Stimulated activated CD4-positive, alpha-beta T cell treated with anti-CD3 and anti-CD28 coated beads, TNF-alpha, amount 100 ng/mL, for 24 hours (primary cell): ENCODE measurements at regions not wholly inside any gene's neighbourhood (a gene's known extent, or its start where the extent isn't known, plus 50 kb on each side); places are given as distances from the start of the nearest gene placed in this dataset.

ENCODE experiments used
- DNase-seq, 3 experiments: peaks; one replicate each; pipeline ENCODE4 v3.0.0-alpha.2; 2020; ENCODE audit warnings: low read depth in 3 of 3

DNA sequence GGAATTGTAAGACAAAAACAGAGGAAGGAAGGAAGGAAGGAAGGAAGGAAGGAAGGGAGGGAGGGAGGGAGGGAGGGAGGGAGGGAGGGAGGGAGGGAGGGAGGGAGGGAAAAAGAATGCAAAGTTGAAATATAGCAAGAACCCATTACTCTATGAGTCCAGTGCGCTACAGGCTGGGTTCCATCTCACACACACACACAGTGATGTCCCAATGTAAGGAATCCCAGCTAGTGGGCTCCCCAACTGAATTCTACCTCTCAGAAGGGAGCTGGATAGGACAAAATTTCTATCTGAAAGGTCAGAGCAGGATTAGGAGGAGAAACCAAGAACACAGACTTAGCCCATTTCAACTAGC is 173.4 kb downstream of the DAD1 start:
- DNase-seq, result no peak

DNA sequence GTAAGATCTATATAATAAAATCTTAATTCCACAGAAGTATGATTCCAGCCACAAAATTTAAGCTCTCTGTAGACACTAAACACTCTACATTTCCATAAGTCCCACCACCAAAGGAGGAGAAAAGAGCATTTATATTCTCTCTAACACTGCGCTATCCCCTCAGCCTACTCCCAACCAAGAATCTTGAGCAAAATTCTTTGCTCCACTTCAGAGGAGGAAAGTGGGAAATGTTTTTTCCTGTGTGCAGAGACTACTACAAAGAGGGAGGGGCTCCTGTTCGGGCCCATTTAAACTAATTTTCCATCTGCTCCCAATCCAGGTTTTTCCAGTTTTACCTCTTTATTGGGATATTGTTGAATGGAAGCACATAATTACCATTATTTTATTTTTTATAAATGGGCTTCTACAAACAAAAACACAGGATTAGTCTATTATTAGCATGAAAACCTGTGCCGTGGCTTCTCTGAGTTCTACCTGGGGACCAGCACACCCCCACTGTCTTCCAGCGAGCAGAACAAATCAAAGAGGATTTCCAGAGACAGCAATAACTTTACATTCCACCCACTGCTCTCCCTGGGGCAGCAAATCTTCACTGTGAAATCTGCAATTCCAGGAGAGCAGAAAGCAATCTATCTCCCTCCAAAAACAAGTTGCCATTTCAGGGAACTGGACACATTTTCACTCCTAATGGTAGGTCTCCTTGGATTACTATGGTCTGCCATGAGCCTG is 174.0 kb downstream of the DAD1 start:
- no peak for DNase-seq

DNA sequence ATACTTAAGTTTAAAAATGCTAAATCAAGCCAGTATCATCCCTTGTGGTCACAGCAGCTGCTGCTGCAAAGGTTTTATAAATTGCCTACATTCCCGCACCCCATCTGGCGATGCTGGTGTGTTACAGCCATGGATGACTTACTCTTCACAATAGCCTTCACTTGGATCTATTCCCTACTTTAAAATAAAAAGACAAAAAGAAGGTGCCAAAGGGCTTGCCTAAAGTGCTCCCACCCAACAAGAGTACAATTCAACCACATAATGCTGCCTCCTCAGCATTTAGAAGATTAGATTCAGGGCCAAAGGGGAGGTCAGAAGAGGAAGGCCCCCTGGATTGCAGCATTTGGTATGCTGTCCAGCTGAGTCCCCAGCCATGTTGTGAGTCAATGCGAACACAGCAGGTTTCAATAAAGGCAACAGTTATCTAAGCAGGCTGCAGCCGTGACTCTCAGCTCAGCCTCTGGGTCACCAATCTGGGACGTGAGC is 176.1 kb downstream of the DAD1 start:
- no peak for DNase-seq

DNA sequence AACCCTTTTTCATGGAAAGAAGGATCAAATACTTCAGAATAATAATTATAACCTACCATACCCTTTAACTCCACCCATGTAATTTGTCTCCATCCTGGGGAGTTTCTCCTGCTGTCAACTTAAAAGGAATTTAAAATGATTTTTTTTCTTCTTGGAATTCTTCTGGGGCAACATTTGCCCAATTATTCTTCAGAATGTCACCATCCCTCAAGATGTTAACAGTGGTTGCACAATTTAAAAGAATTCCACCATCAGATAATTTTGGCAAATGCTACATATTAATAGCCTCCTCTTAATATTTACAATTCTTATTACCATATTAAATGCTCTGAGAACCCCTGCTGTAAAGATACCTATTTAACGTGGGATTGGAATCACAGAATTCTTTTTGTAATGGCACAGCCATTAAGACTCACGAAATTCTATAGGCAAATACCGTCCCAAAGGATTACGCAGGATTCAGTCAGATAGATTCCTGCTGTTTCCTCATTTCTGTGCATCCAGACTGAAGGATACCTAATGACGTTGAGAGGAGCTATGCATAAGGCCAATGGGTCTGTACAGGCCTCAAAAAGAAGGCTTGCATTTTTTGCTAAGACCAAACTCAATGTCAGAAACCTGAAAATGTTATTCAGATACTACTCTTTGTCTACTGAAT is 177.5 kb downstream of the DAD1 start:
- DNase-seq, result no peak

DNA sequence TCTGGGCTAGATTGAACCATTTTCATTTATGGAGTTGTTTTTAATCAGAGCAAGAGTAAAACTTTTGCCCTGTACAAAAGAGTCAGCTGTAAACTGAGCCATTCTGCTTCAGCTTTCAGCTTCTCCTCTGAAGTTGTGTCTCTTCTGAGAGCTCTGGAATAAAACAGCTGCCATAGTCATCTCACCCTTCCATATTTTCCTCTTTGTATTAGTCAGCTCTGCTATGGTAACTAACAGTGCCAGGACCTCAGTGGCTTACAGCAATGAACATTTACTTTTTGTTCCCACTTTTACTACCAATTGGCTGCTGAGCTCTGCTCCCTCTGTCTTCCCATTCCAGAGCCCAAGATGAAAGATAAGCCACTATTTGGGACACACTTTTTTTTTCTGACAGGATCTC is 178.5 kb downstream of the DAD1 start:
- no peak for DNase-seq

DNA sequence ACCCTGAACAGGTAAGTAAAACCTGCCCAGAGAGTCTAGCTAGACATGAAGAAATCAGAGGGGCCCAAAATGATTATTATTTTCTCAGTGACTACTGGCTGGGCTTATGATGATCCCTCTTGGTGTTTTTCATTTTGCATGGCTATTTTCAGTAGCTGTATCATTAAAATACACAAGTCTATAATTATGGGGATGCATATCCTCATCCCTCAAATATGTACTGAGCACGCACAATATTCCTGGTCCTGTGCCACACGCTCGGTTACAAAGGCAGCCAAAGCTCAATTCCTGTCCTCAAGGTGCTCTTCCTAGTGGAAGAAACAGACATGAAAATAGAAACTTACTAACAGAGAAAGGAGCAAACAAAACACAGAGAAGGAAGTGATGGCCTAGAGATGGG is 180.0 kb downstream of the DAD1 start:
- no peak for DNase-seq

DNA sequence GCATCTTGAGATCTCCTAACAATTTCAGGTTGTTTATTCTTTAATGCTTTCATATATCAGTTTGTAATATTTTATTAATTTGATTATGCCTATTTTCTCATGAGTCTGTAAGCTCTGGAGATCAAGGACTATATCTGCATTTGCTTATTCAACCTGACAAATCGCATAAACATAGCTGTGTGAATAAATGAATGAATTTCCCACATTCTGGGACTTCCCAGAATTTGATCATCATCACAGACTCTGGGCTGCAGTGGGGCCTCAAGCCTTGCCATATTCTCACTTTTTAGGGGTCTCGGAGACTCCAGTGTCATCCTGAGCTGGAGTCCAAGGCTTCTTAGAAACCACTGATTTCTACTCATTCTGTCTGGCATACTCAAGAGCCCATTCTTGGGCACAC is 180.5 kb downstream of the DAD1 start:
- DNase-seq, result no peak

DNA sequence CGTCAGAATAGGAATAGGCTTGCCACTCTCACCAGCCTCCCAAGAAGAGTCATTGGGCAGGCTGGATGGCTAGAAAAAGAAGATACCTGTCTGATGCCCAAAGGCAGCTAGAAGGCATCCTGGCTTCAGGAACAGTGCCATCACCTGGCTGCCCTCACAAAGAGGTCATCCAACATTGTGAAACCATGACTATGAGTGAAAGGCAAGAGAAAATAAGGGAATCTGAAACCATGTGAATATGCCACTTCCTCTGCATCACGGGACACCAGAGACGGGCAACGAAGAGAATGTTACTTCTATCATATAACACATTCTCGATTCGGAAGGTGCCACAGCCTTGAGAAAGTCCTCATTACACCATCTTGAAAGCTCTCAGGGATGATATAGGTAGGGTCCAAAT is 182.0 kb downstream of the DAD1 start:
- no peak for DNase-seq

DNA sequence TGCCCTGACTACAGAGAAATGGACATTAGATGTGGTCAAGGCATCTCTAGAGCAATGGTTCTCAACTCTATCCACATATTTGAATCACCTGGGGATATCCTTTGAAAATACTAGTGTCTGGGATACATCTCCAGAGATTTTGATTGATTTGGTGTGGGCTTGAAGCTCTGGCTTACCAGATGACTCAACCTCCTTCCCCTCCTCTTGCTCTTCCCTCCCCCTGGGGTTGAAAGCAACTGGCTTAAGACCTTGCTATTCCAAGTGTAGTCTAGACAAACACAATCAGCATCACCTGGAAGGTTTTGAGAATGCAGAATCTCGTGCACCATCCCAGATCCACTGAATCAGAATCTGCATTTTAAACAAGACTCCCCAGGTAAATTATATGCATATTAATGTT is 183.8 kb downstream of the DAD1 start:
- DNase-seq, result no peak

DNA sequence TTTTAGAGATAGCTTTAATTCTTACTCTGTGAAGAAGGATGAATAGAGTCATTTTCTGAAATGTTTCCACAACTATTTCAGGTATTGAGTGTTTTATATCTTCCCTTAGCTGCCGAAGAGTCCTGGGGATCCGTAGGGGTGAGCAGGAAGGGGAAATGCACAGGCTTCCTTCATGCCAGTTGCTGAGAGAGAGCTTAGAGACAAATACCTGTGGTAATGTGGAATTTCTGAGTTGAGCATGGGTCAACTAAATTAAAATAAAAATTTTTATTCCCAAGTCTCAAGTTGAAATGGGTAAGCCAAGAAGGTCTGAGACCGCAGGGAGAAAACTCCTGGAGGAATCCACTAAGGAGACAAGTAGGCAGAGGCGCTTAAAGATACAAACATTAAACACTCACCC is 185.7 kb downstream of the DAD1 start:
- DNase-seq, result no peak

DNA sequence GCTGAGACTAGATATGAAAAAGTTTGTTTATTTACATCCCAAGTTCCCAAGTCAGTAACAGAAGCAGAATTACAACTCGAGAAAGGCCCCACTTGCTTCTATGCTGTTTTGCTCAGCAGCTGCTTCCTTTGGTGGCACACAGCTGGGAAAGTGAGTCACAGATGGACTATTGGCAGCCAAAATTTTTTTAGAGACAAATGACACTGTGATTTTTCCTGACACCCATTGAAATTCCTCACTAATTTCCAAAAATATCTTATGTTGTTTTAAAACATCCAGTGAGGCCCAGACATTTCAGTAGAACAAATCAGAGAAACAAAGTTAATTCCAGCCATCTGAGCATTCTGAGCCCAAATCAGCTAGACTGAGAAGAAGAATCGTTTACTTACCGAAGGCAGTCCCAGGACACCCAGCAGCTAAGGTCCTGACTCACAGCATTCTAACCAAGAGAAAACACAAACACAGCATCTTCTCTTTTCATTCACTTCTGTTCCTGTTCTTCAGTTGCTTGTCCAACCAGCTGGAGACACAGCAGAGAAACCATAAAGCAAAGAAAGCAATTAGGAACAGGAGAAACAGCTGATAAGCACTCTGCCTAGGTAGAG is 188.3 kb downstream of the DAD1 start:
- DNase-seq, result no peak

DNA sequence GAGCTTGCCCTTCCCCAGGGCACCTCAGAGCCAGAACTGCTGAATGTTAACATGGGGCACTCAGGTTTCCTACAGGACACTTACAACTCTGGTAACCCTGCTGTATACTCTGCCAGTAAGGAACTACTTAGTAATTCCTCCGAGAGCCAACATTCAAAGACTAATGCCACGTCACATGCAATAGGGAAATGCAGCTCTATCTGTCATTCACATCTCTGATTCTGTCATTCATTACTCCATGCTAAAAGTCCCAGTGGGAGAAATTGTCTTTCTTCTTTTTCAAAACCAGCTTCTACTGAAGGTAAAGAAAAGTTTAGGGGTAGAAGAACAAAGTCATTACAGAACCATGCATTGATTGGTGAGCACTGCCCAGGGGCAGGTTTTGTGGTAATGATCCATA is 189.2 kb downstream of the DAD1 start:
- DNase-seq, result no peak

DNA sequence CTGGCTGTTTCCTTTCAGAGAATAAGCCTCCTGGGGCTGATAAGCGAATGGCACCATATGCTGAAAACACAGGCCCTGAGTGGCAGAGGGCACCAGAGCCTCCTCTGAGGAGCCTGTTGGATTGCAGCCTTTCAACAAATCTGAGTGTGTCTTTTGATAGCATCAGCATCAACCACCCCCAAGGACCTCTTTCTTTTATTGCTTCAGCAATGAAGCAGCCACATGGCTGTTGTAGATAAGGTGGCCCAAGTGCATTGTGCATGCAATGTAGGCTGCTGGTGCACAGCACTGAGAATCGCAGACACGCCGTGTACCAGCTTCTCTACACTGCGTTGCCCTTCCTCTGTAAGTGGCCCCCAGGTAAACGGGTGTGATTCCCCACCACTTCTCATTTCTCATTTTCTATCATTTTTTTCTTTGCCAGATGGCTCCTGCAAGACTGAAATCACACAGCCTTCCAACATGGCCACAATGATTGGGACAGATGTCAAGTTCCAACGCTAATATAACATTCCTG is 191.7 kb downstream of the DAD1 start:
- no peak for DNase-seq

DNA sequence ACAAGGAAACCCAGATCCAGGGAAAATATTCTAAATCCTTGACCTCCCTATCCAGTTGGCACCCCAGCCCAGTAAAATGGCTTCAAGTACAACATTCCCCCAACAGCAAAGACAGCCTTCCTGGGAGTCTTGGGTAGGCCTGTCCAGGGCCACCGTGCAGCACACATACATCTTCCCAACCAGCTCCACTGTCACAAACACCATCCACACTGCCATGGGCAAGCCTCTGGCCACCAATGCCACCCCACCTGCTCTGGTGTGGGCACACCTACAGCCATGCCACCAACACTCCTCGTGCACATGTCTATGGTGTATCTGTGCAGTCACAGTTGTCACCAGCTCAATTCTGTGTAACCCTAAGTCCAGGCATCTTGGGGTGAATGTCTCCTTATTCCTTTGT is 193.2 kb downstream of the DAD1 start:
- no peak for DNase-seq

DNA sequence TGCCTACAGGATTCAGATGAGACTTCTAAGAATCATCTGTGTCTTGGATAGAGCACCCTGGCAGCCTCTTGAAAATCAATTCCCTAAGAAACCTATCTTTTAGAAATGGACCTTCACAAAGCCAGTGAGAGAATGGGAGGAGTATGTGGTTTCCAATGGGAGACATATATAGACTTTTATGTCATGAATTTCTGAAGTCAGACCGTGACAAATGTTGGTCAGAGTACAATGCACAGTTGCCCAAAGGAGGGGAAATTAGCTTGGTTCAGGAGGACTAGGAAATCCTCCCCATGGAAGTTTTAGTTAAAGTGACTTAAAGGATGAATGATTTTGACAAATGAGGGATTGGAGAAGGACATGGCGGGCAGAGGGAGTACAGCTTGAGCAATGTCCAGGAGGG is 194.4 kb downstream of the DAD1 start:
- DNase-seq, result no peak

DNA sequence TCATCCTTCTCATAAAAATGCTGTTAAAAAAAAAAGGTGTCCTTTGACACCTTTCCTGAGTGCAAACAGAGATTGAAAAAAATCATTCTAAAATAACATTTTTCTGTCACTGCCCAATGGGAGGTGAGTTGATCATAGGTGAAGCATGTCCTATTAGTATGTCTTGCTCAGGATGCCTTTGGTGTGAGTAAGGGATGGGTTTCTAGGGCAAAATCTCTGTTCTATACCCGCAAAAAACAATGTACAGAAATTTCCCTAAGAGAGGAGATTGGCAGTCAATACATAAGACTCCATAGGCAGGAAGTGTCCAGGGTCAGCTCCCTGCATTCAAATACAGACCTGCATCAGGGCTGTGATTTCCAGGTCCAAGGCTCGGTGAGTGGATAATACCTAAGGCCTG is 195.2 kb downstream of the DAD1 start:
- DNase-seq, result no peak

DNA sequence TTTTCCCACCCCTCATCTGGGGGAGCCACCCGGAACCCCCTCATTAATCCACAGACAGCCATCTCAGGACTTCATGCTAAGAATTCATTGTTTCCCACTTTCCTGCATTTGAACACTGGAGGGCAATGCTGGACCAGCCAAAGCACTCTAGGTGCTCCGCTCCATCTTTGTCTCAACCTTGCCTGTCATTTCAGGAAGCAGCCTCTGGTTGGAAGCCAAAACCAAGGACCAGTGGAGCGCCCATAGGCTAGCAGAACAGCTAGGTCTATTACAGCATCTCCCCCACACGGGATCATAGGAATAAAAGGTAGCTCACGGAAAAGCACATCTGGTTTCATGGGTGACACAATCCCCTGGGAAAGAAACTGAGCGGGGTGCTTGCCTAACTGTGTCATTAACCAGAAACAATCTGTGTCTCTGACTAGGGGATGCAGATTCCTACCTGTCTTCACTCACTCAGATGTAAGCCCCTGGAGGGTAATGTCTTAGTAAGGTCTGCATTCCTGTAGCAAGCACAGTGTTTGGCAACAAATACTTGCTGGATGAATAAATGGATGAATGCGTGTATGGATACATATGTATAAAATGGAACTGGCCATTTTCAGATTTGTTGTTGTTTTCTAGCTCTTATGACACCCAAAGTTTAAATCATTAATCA is 197.0 kb downstream of the DAD1 start:
- no peak for DNase-seq

DNA sequence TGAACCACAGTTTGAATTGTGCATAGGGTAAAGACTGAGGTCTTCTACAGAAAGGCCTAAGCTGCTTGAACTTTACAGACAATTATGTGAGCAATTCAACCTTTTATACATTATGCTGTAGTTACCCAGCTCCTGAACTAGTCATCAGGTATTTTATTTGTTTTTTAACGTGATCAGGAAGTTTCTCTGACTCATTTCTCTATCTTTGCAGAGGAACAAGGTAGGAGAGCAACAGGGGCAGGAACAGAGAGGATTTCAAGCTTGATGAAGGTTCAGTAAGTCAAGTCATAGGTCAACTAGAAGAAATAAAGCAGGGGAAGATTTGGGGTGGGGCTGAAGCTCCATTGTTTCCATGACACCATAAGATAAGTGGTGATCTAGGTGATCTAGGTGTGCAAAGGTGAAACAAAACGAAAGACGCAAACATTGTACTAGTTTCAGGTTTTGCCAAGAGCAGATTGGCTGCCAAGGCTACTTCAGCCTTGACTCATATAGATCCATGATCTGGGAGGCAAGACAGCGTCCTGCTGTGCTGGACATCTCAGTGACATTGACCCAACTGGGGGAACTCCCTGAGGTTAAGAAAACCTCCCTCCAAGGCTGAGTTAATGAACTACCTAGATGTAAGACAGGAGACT is 198.1 kb downstream of the DAD1 start:
- no peak for DNase-seq

DNA sequence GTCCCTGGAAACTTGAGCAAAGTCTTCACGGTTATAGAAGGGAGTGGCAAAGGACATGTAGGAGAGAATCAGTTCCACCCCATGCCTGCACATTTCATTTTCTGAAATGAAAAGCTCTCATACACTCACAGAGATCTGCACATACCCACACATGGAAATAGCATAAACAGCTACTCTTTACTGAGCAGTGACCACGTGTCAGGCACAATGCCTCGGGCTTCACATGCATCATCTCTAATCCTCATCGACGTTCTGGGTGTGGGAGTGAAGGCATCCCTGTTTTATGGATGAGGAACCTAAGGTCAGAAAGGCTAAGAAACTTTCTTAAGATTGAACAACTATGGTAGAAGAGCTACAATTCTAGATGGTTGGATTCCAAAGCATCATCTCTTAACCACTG is 198.8 kb downstream of the DAD1 start:
- no peak for DNase-seq

DNA sequence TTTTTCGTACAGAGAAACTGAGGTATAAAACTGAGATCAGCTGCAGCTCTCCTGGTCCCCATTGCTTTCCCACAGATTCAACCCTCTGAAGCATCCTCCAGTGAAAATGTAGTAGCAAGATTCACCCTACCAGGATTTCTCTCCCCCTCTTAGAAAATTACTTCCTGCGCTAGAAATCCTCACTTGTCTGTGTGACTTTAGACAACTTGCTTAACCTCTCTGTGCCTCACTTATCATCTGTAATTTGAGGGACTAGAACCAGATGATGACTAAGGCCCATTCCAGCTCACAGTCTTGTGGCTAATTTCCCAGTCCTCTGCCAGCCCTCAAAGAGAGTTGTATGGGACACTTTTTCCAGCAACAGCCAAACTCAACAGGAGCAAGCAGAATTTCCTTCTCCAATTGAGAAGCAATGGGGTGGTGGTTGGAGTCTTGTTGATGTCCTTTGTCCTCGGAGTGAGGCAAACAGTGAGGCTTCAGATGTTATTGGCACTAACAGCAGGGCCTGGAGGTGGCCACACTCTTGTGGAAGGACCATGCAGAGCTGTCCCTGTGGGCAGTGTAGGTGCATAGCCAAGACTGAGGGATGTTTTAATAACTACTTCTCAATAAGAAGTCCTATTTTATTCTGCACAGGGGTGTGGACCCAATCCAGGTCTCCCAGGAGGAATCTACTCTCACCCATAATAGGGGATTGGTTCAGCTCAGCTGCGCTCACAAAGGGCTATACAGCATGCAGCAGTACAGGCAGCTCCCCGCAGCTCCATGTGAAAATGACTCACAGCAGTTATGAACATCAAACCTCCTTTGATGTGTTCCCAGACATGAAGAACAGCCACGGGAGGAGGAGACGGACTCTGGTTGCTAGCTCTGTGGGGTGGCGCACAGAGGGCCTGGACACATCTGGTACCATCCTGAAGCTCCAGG is 200.1 kb downstream of the DAD1 start:
- no peak for DNase-seq

DNA sequence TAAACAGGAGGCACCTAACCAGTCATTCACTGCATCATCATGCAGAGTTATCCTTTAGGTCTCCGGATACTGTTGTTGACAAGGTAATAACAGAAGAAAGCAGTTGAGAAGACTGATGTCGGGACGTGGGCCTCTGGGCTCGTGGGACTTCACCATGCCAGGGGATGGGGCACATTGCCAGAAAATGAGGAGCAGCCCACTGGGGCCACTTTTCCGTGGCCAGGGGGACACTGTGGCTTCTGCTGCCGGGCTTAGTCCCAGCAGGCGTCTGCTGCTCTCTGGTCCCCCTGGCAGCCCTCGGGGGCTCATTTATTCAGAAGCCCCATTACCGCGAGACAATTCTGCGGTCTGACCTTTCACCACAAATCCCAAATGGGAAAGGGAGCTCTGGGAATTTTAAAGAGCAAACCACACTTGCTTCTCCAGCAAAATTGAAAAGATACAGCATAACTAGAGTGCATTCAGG is 201.2 kb downstream of the DAD1 start:
- no peak for DNase-seq
